ENCODE measurements at regions not wholly inside any gene's neighbourhood (a gene's known extent, or its start where the extent isn't known, plus 50 kb on each side); places are given as distances from the start of the nearest gene placed in this dataset.

- DNase-seq (ENCODE audit: low read depth) = no peak
These were observed 222.6 kb upstream of the RND3 start for GRCh38 chr2:150710041-150710440.

GRCh38 chr2:150706561-150706960 lies 219.1 kb upstream of the RND3 start:
- no peak for DNase-seq (ENCODE audit: low read depth)

- DNase-seq (ENCODE audit: low read depth) = no peak
These were observed 218.3 kb upstream of the RND3 start for GRCh38 chr2:150705767-150706166.

- no peak for DNase-seq (ENCODE audit: low read depth)
These were observed 217.9 kb upstream of the RND3 start for GRCh38 chr2:150705357-150705756.

- DNase-seq (ENCODE audit: low read depth) = no peak
These were observed 215.3 kb upstream of the RND3 start for GRCh38 chr2:150702791-150703190.

- no peak for DNase-seq (ENCODE audit: low read depth)
These were observed 213.5 kb upstream of the RND3 start for GRCh38 chr2:150700666-150701580.

- no peak for DNase-seq (ENCODE audit: low read depth)
These were observed 211.8 kb upstream of the RND3 start for GRCh38 chr2:150699218-150699617.

- peak; percentile 53 for DNase-seq (ENCODE audit: low read depth)
These were observed 210.7 kb upstream of the RND3 start for GRCh38 chr2:150698016-150698661.

GRCh38 chr2:150697596-150697995 lies 210.1 kb upstream of the RND3 start:
- no peak for DNase-seq (ENCODE audit: low read depth)

- DNase-seq (ENCODE audit: low read depth) = no peak
These were observed 208.1 kb upstream of the RND3 start for GRCh38 chr2:150695451-150696135.

- peak; percentile 44 for DNase-seq (ENCODE audit: low read depth)
These were observed 206.1 kb upstream of the RND3 start for GRCh38 chr2:150693556-150693955.

- peak; percentile 79 for DNase-seq (ENCODE audit: low read depth)
These were observed 203.4 kb upstream of the RND3 start for GRCh38 chr2:150690870-150691269.

GRCh38 chr2:150690261-150690660 lies 202.8 kb upstream of the RND3 start:
- no peak for DNase-seq (ENCODE audit: low read depth)

GRCh38 chr2:150689590-150689989 lies 202.1 kb upstream of the RND3 start:
- no peak for DNase-seq (ENCODE audit: low read depth)

- no peak for DNase-seq (ENCODE audit: low read depth)
These were observed 200.5 kb upstream of the RND3 start for GRCh38 chr2:150688016-150688415.

- DNase-seq (ENCODE audit: low read depth) = no peak
These were observed 198.9 kb upstream of the RND3 start for GRCh38 chr2:150686391-150686790.

GRCh38 chr2:150681120-150681804 lies 193.8 kb upstream of the RND3 start:
- peak; percentile 97 for DNase-seq (ENCODE audit: low read depth)

- DNase-seq (ENCODE audit: low read depth) = peak; percentile 80
These were observed 192.1 kb upstream of the RND3 start for GRCh38 chr2:150679456-150680120.

GRCh38 chr2:150677551-150677950 lies 190.1 kb upstream of the RND3 start:
- no peak for DNase-seq (ENCODE audit: low read depth)

GRCh38 chr2:150676747-150677383 lies 189.4 kb upstream of the RND3 start:
- no peak for DNase-seq (ENCODE audit: low read depth)

GRCh38 chr2:150675807-150676206 lies 188.3 kb upstream of the RND3 start:
- DNase-seq (ENCODE audit: low read depth) = no peak
